ENCODE measurements at regions not wholly inside any gene's neighbourhood (a gene's known extent, or its start where the extent isn't known, plus 50 kb on each side); places are given as distances from the start of the nearest gene placed in this dataset.

DNA sequence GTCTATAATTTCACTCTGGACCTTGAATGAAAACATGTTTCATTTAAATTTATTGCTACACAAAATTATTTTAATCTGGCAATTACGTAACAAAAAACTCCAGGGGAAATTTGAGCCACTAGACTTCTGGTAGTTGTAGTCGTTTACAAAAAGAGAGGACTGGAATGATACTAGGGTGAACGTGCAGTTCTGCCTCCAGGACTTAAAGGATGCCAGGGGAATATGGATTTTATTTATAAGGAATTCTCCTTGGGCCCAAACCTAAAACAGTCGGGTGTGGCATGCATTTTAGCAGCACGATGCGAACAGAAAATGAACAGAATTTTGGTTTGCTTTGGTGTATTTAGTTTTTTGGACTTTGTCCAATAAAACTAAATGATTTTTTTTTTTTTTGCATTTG, 76.9 kb downstream of the PRL start:
- no peaks in the 10 kb centered on the region for H3K4me1 ChIP-seq (ENCODE audit: control insufficient read depth in 1 of 2, insufficient read depth in 2 of 2, low read depth in 1 of 2, low read length in 1 of 2)
- ChIA-PET POLR2A (no interaction called here), CTCF (no interaction called here)
- no peaks in the 10 kb centered on the region for H3K9me2 ChIP-seq
- no peak for DNase-seq
- H3K4me2 ChIP-seq, result no peak overlapping the region
- H3K79me2 ChIP-seq (ENCODE audit: insufficient read depth), result no peaks in the 10 kb centered on the region
- H3K36me3 ChIP-seq (replicated peaks in 1 of 2; ENCODE audit: control insufficient read depth in 1 of 2, insufficient read depth in 2 of 2, low read length in 1 of 2), result no peaks in the 10 kb centered on the region
- H2AFZ ChIP-seq (ENCODE audit: low read depth), result no peak overlapping the region
- H3K27ac ChIP-seq (ENCODE audit: low read depth in 2 of 2, low read length in 1 of 2), result no peak overlapping the region
- WGBS (ENCODE audit: low lambda C conversion rate), result 84% methylated on average over 6 of the region's 6 CpGs
- peaks cover 6% of the 10 kb centered on the region for H3F3A ChIP-seq (replicated peaks; ENCODE audit: insufficient read depth)
- no peaks in the 10 kb centered on the region for H3K9me3 ChIP-seq
- no peak overlapping the region for H3K9ac ChIP-seq
- no peaks in the 10 kb centered on the region for H4K20me1 ChIP-seq (ENCODE audit: insufficient read depth)
- TF ChIP-seq NFIC (IDR thresholded peaks at IDR 0.05; ENCODE audit: borderline replicate concordance) (no peak), GATA2 (CRISPR knock-in tag; IDR thresholded peaks at IDR 0.05) (no peak), JUND (IDR thresholded peaks at IDR 0.05) (no peak), POLR2AphosphoS5 (IDR thresholded peaks at IDR 0.05; ENCODE audit: low read depth, low read length) (no peak), MEF2A (IDR thresholded peaks at IDR 0.05; ENCODE audit: borderline replicate concordance, low read depth) (no peak), RXRA (IDR thresholded peaks at IDR 0.05; ENCODE audit: borderline replicate concordance, low read depth) (no peak)
- H3K4me3 ChIP-seq (ENCODE audit: low read depth in 2 of 2, low read length in 1 of 2), result no peak overlapping the region
- no peaks in the 10 kb centered on the region for H3K27me3 ChIP-seq (ENCODE audit: insufficient read depth)

- CTCF ChIA-PET, result no interaction called here
- no peaks in the 10 kb centered on the region for H4K20me1 ChIP-seq (ENCODE audit: insufficient read depth)
- H3F3A ChIP-seq (replicated peaks; ENCODE audit: insufficient read depth), result peaks cover 6% of the 10 kb centered on the region
- H3K27me3 ChIP-seq (ENCODE audit: insufficient read depth), result no peaks in the 10 kb centered on the region
- POLR2A ChIA-PET, result no interaction called here
- H3K9me3 ChIP-seq, result no peaks in the 10 kb centered on the region
- H3K36me3 ChIP-seq (replicated peaks in 1 of 2; ENCODE audit: control insufficient read depth in 1 of 2, insufficient read depth in 2 of 2, low read length in 1 of 2), result no peaks in the 10 kb centered on the region
- H3K9ac ChIP-seq, result no peak overlapping the region
- H3K27ac ChIP-seq (ENCODE audit: low read depth in 2 of 2, low read length in 1 of 2), result no peak overlapping the region
- 72% methylated on average over 4 of the region's 4 CpGs for WGBS (ENCODE audit: low lambda C conversion rate)
- H3K9me2 ChIP-seq, result no peaks in the 10 kb centered on the region
- H3K4me3 ChIP-seq (ENCODE audit: low read depth in 2 of 2, low read length in 1 of 2), result no peak overlapping the region
- no peaks in the 10 kb centered on the region for H3K79me2 ChIP-seq (ENCODE audit: insufficient read depth)
- no peak for DNase-seq
- no peak for TF ChIP-seq MAX (IDR thresholded peaks at IDR 0.05; ENCODE audit: low read depth)
- no peak for TF ChIP-seq GABPA (IDR thresholded peaks at IDR 0.05; ENCODE audit: low read depth)
- TF ChIP-seq EP300 (IDR thresholded peaks at IDR 0.05; ENCODE audit: borderline replicate concordance in 1 of 2, low read depth in 1 of 2, low read length in 1 of 2), result no peak
- no peak for TF ChIP-seq CHD2 (IDR thresholded peaks at IDR 0.05; ENCODE audit: low read length, partially characterized antibody)
- TF ChIP-seq NRF1 (IDR thresholded peaks at IDR 0.05; ENCODE audit: low read depth, low read length), result no peak
- TF ChIP-seq, protein P1, sequence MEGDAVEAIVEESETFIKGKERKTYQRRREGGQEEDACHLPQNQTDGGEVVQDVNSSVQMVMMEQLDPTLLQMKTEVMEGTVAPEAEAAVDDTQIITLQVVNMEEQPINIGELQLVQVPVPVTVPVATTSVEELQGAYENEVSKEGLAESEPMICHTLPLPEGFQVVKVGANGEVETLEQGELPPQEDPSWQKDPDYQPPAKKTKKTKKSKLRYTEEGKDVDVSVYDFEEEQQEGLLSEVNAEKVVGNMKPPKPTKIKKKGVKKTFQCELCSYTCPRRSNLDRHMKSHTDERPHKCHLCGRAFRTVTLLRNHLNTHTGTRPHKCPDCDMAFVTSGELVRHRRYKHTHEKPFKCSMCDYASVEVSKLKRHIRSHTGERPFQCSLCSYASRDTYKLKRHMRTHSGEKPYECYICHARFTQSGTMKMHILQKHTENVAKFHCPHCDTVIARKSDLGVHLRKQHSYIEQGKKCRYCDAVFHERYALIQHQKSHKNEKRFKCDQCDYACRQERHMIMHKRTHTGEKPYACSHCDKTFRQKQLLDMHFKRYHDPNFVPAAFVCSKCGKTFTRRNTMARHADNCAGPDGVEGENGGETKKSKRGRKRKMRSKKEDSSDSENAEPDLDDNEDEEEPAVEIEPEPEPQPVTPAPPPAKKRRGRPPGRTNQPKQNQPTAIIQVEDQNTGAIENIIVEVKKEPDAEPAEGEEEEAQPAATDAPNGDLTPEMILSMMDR (IDR thresholded peaks at IDR 0.05), result no peak
- no peak for TF ChIP-seq FOXM1 (IDR thresholded peaks at IDR 0.05; ENCODE audit: low read depth)
- TF ChIP-seq YY1 (IDR thresholded peaks at IDR 0.05; ENCODE audit: low read depth), result no peak
- TF ChIP-seq, protein P2, sequence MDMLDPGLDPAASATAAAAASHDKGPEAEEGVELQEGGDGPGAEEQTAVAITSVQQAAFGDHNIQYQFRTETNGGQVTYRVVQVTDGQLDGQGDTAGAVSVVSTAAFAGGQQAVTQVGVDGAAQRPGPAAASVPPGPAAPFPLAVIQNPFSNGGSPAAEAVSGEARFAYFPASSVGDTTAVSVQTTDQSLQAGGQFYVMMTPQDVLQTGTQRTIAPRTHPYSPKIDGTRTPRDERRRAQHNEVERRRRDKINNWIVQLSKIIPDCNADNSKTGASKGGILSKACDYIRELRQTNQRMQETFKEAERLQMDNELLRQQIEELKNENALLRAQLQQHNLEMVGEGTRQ (IDR thresholded peaks at IDR 0.05; ENCODE audit: borderline replicate concordance, low read depth, low read length), result no peak
- TF ChIP-seq RFX5 (IDR thresholded peaks at IDR 0.05; ENCODE audit: low read length), result no peak
- TF ChIP-seq MEF2A (IDR thresholded peaks at IDR 0.05; ENCODE audit: borderline replicate concordance, low read depth), result no peak
- TF ChIP-seq IRF3 (IDR thresholded peaks at IDR 0.05; ENCODE audit: low read depth, low read length), result no peak
- TF ChIP-seq RAD21 (IDR thresholded peaks at IDR 0.05; ENCODE audit: low read length), result no peak
- no peak for TF ChIP-seq RXRA (IDR thresholded peaks at IDR 0.05; ENCODE audit: borderline replicate concordance, low read depth)
- no peaks in the 10 kb centered on the region for H3K4me1 ChIP-seq (ENCODE audit: control insufficient read depth in 1 of 2, insufficient read depth in 2 of 2, low read depth in 1 of 2, low read length in 1 of 2)
- no peak overlapping the region for H3K4me2 ChIP-seq
- no peak overlapping the region for H2AFZ ChIP-seq (ENCODE audit: low read depth)
These were observed 75.6 kb downstream of the PRL start for GRCh38 chr6:22221211-22221610.
